AG09309 (cell line): ENCODE measurements at regions not wholly inside any gene's neighbourhood (a gene's known extent, or its start where the extent isn't known, plus 50 kb on each side); places are given as distances from the start of the nearest gene placed in this dataset.

ENCODE experiments used
- DNase-seq: peaks from one replicate; pipeline ENCODE4 v3.0.0-alpha.2; 2010; ENCODE audit warnings: low read depth
- H3K4me3 ChIP-seq: 2 replicates; pipeline ENCODE4 v1.5.1; 2011; ENCODE audit warnings: mild to moderate bottlenecking, low read depth, low read length, moderate library complexity; ENCODE audit not compliant: control insufficient read depth
- CTCF ChIP-seq: IDR thresholded peaks from 2 replicates; pipeline ENCODE4 v1.5.1; 2011; ENCODE audit warnings: mild to moderate bottlenecking, low read depth, low read length, inconsistent platforms; ENCODE audit not compliant: insufficient read depth, control insufficient read depth; ENCODE audit errors: missing control alignments

- no peak for DNase-seq
- no peak for TF ChIP-seq CTCF
- H3K4me3 ChIP-seq: no peak overlapping the region
These were observed 53.8 kb upstream of the VCX start for GRCh38 chrX:7789200-7789599.

GRCh38 chrX:7788334-7788733 lies 54.6 kb upstream of the VCX start:
- no peak overlapping the region for H3K4me3 ChIP-seq
- TF ChIP-seq CTCF: no peak

DNA sequence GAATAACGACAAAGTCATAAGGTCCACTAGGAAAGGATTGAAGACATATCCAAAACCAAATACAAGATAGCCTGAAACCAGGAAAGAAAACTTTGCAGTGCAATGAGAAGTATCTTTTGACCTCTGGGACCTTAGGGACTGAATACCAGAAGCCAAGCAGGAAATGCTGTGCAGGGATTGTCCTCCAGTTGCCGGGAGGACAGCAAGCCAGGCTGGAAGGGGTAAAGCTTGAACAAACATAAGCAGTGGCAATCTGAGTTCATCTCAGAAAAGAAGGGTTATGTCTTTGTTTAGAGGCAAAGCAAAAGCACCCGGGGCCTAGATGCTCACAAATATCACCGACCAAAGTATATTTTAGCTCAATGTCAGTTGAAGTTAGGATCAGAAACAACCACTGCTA lies 55.3 kb upstream of the VCX start:
- no peak overlapping the region for H3K4me3 ChIP-seq
- no peak for TF ChIP-seq CTCF
- no peak for DNase-seq

More at GRCh38 chrX:7788334-7788733, 54.6 kb upstream of the VCX start:
- no peak for DNase-seq

DNA sequence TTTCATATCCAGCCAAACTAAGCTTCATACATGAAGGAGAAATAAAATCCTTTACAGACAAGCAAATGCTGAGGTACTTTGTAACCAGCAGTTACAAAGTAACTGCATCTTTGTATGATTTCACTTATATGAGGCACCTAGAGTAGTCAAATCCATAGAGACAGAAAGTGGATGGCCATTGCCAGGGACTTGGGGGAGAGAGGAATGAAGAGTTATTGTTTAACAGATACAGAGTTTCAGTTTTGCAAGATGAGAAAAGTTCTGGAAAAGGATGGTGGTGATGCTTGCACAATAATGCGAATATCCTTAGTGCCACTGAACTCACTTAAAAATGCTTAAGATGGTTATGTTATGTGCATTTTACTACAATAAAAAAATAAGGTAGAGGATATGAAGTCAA lies 58.4 kb upstream of the VCX start:
- no peak for TF ChIP-seq CTCF
- DNase-seq: no peak
- H3K4me3 ChIP-seq: no peak overlapping the region

DNA sequence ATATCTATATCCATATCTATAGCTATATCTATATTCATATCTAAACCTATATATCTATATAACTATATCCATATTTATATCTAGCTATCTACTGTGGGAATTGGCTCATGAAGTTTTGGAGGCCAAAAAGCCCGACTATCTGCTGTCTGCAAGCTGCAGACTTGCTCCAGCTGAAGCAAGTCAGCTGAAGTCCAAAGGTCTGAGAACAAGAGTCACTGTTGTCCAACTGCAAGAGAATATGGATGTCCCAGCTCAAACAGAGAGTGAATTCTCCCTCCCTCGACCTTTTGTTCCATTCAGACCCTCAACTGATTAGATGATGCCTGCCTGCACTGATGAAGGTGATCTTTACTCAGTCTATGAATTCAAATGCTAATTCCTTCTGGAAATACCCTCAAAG lies 63.3 kb upstream of the VCX start:
- no peak for DNase-seq
- TF ChIP-seq CTCF: no peak
- H3K4me3 ChIP-seq: no peak overlapping the region

GRCh38 chrX:7775987-7776386 lies 67.0 kb upstream of the VCX start:
- no peak for TF ChIP-seq CTCF
- DNase-seq: no peak
- no peak overlapping the region for H3K4me3 ChIP-seq
